ENCODE measurements at regions not wholly inside any gene's neighbourhood (a gene's known extent, or its start where the extent isn't known, plus 50 kb on each side); places are given as distances from the start of the nearest gene placed in this dataset.

GRCh38 chr13:106804991-106805390, 237.1 kb upstream of the ARGLU1 start:
- POLR2A ChIA-PET = no interaction called here
- Histone ChIP-seq H3K27ac (ENCODE audit: low read depth, low read length) (no peak overlapping the region), H3K9me3 (ENCODE audit: control insufficient read depth, insufficient read depth, low read length) (no peaks in the 10 kb centered on the region), H3K27me3 (ENCODE audit: control insufficient read depth, insufficient read depth, low read length) (no peaks in the 10 kb centered on the region), H3K4me3 (ENCODE audit: low read depth, low read length) (no peak overlapping the region)
- CTCF ChIA-PET = no interaction called here
- TF ChIP-seq CTCF (IDR thresholded peaks at IDR 0.05; ENCODE audit: low read depth, low read length) = no peak
- DNase-seq (ENCODE audit: low read depth, low spot score) = no peak

GRCh38 chr13:106802917-106803316, 235.0 kb upstream of the ARGLU1 start:
- ChIA-PET CTCF (no interaction called here), POLR2A (no interaction called here)
- no peak for DNase-seq (ENCODE audit: low read depth, low spot score)
- no peak overlapping the region for H3K27ac ChIP-seq (ENCODE audit: low read depth, low read length)
- no peak overlapping the region for H3K4me3 ChIP-seq (ENCODE audit: low read depth, low read length)
- H3K27me3 ChIP-seq (ENCODE audit: control insufficient read depth, insufficient read depth, low read length) = peaks cover 3% of the 10 kb centered on the region
- H3K9me3 ChIP-seq (ENCODE audit: control insufficient read depth, insufficient read depth, low read length) = no peaks in the 10 kb centered on the region
- no peak for TF ChIP-seq CTCF (IDR thresholded peaks at IDR 0.05; ENCODE audit: low read depth, low read length)

GRCh38 chr13:106799781-106800335, 231.9 kb upstream of the ARGLU1 start:
- ChIA-PET POLR2A (no interaction called here), CTCF (no interaction called here)
- no peak overlapping the region for H3K27ac ChIP-seq (ENCODE audit: low read depth, low read length)
- peaks cover 3% of the 10 kb centered on the region for H3K27me3 ChIP-seq (ENCODE audit: control insufficient read depth, insufficient read depth, low read length)
- no peak for TF ChIP-seq CTCF (IDR thresholded peaks at IDR 0.05; ENCODE audit: low read depth, low read length)
- no peaks in the 10 kb centered on the region for H3K9me3 ChIP-seq (ENCODE audit: control insufficient read depth, insufficient read depth, low read length)
- no peak overlapping the region for H3K4me3 ChIP-seq (ENCODE audit: low read depth, low read length)
- DNase-seq (ENCODE audit: low read depth, low spot score) = no peak

- no peak for TF ChIP-seq CTCF (IDR thresholded peaks at IDR 0.05; ENCODE audit: low read depth, low read length)
- ChIA-PET POLR2A (no interaction called here), CTCF (no interaction called here)
Measured at GRCh38 chr13:106797081-106797640, 229.2 kb upstream of the ARGLU1 start.

GRCh38 chr13:106796280-106797047, 228.5 kb upstream of the ARGLU1 start:
- peaks cover 3% of the 10 kb centered on the region for H3K27me3 ChIP-seq (ENCODE audit: control insufficient read depth, insufficient read depth, low read length)
- no peak for DNase-seq (ENCODE audit: low read depth, low spot score)
- H3K4me3 ChIP-seq (ENCODE audit: low read depth, low read length) = no peak overlapping the region
- no peak overlapping the region for H3K27ac ChIP-seq (ENCODE audit: low read depth, low read length)
- CTCF ChIA-PET = no interaction called here
- POLR2A ChIA-PET = no interaction called here
- no peak for TF ChIP-seq CTCF (IDR thresholded peaks at IDR 0.05; ENCODE audit: low read depth, low read length)
- no peaks in the 10 kb centered on the region for H3K9me3 ChIP-seq (ENCODE audit: control insufficient read depth, insufficient read depth, low read length)

More at GRCh38 chr13:106797081-106797640, 229.2 kb upstream of the ARGLU1 start:
- no peak overlapping the region for H3K4me3 ChIP-seq (ENCODE audit: low read depth, low read length)
- no peak overlapping the region for H3K27ac ChIP-seq (ENCODE audit: low read depth, low read length)
- peaks cover 3% of the 10 kb centered on the region for H3K27me3 ChIP-seq (ENCODE audit: control insufficient read depth, insufficient read depth, low read length)
- no peak for DNase-seq (ENCODE audit: low read depth, low spot score)
- H3K9me3 ChIP-seq (ENCODE audit: control insufficient read depth, insufficient read depth, low read length) = no peaks in the 10 kb centered on the region
